H7 (cell line): ENCODE measurements at regions not wholly inside any gene's neighbourhood (a gene's known extent, or its start where the extent isn't known, plus 50 kb on each side); places are given as distances from the start of the nearest gene placed in this dataset.

ENCODE experiments used
- DNase-seq: peaks from one replicate; pipeline ENCODE4 v3.0.0; 2012
- H3K27me3 ChIP-seq: 2 replicates; pipeline ENCODE4 v1.6.0; 2011; ENCODE audit warnings: mild to moderate bottlenecking, low read length; ENCODE audit not compliant: control insufficient read depth, insufficient read depth
- H3K36me3 ChIP-seq: replicated peaks from 2 replicates; pipeline ENCODE4 v1.5.1; 2011; ENCODE audit warnings: low read length; ENCODE audit not compliant: control insufficient read depth, insufficient read depth
- H3K4me3 ChIP-seq: 2 replicates; pipeline ENCODE4 v1.5.1; 2011; ENCODE audit warnings: low read depth, mild to moderate bottlenecking, control low read depth, low read length, moderate library complexity; ENCODE audit not compliant: insufficient read depth

- no peak for DNase-seq
Observed at GRCh38 chr7:131019351-131019750, 285.3 kb upstream of the KLF14 start.

GRCh38 chr7:131020759-131021261 is 286.8 kb upstream of the KLF14 start:
- Histone ChIP-seq H3K36me3 (no peaks in the 10 kb centered on the region; the same call in 1 of the 2 replicates), H3K27me3 (no peaks in the 10 kb centered on the region), H3K4me3 (no peak overlapping the region)
- no peak for DNase-seq

More at GRCh38 chr7:131019351-131019750, 285.3 kb upstream of the KLF14 start:
- Histone ChIP-seq H3K27me3 (no peaks in the 10 kb centered on the region), H3K4me3 (no peak overlapping the region), H3K36me3 (no peaks in the 10 kb centered on the region; the same call in 1 of the 2 replicates)

DNA sequence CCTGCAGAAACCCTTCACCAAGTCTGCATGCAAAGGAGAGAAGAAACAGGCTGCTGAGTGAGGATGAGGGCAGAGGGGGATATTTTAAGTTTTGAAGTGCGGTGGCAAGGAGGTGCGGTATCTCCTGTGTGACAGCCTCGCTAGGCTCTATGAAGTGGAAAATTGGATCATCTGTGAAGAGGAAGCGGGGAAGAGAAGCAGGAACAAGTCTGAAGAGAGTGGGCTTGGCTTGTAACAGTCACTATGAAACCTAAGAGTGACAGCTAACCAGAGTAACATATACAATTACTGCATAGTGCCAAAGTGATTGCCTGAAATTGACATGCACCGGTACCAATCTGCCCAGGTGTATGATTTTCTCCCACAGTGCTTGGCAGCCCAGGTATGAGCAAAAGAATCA is 287.5 kb upstream of the KLF14 start:
- Histone ChIP-seq H3K27me3 (no peaks in the 10 kb centered on the region), H3K36me3 (no peaks in the 10 kb centered on the region; the same call in 1 of the 2 replicates), H3K4me3 (no peak overlapping the region)
- DNase-seq, result no peak

GRCh38 chr7:131021902-131022301 is 287.9 kb upstream of the KLF14 start:
- no peaks in the 10 kb centered on the region for H3K27me3 ChIP-seq
- DNase-seq, result no peak
- H3K4me3 ChIP-seq, result no peak overlapping the region
- H3K36me3 ChIP-seq, result no peaks in the 10 kb centered on the region; the same call in 1 of the 2 replicates

DNA sequence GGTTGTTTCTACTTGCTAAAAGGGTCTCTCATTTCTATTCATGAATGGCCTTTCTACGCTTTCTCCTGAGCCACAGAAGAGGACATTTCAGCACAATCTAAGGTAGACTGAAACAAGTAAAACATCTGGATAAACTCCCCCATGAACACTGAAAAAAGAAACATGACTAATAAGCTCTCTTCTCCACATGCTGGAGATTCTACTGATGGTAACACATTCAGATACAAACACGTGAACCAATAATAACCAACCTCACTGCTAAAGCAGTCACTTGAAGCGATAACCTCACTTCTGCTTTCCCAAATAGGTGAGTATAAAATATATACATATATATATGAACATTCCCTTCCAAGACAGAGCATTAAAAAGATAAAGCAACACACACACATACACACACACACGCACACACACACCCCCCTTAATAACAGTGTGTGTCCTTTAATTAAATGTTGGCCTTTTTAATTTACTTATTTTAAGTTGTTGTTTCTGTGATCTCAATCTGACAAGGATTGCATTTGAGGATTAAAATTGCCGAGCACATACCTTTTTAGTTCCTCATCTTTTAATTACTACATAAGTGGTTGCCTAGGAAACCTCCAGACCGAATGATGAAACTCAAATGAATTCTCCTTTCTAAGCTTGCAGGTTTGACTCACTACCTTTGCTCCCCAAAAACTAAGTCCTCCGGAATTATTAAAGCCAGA is 292.4 kb upstream of the KLF14 start:
- no peak for DNase-seq
- Histone ChIP-seq H3K36me3 (no peaks in the 10 kb centered on the region; the same call in 1 of the 2 replicates), H3K4me3 (no peak overlapping the region), H3K27me3 (no peaks in the 10 kb centered on the region)

GRCh38 chr7:131027287-131027773 is 293.3 kb upstream of the KLF14 start:
- DNase-seq, result peak; percentile 51
- no peak overlapping the region for H3K4me3 ChIP-seq
- no peaks in the 10 kb centered on the region for H3K27me3 ChIP-seq
- H3K36me3 ChIP-seq, result no peaks in the 10 kb centered on the region; the same call in 1 of the 2 replicates

DNA sequence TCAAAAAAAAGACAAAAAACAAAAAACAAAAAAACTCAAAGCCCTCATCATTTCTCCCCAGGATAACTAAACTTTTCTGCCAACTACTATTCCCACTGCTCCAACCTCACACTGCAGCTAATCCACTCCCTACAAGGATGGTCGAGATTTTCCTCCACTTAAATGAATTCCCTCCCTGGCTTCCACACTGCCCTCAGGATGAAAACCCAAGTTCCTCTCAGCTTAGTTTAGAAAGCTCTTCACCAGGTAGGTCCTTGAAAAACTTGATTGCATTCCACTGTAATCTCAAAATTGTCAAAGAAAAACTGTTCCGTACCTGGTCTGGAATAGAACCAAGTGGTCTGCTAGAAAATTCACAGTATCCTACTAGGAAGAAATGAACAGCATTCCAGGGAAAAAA is 294.3 kb upstream of the KLF14 start:
- H3K4me3 ChIP-seq, result no peak overlapping the region
- DNase-seq, result no peak
- no peaks in the 10 kb centered on the region for H3K27me3 ChIP-seq
- H3K36me3 ChIP-seq, result no peaks in the 10 kb centered on the region; the same call in 1 of the 2 replicates

GRCh38 chr7:131029002-131029401 is 295.0 kb upstream of the KLF14 start:
- Histone ChIP-seq H3K27me3 (no peaks in the 10 kb centered on the region), H3K4me3 (no peak overlapping the region), H3K36me3 (no peaks in the 10 kb centered on the region)
- no peak for DNase-seq

DNA sequence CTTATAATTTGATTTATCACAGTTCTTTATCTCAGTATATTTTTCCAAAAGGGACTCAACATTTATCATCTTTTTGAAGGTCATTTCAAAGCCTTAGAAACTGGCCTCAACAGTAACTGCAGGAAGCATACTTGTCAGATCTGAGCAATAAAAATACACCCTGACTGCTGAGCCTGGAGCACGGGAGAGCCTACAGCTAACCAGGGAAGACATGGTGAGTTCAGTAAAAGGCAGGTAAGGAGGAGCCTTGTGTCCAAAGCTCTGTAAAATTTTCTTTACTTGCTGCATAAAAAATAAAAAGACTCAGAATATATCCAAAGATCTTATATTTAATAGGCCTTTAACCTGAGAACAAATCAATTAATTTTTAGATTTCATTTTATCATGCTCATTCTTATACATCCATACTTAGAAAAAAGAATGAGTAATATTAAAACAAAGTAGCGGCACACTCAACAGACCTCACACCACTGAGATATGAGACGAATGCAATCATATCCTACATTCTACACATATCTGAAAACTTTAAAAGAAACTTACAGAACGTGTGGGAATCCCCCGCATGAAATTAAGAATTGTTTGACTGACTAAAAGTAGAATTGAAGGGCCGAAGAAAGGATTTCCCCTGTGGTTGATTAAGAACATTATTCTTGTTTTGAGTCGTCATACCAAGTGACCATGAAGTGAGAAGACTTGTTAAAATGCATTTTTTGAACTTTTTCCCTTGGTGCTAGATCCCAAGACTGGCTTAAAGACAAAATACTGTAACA is 296.4 kb upstream of the MKLN1 start:
- Histone ChIP-seq H3K4me3 (no peak overlapping the region), H3K36me3 (no peaks in the 10 kb centered on the region), H3K27me3 (no peaks in the 10 kb centered on the region)
- DNase-seq, result no peak

GRCh38 chr7:131032786-131033185 is 294.9 kb upstream of the MKLN1 start:
- no peak for DNase-seq
- Histone ChIP-seq H3K27me3 (no peaks in the 10 kb centered on the region), H3K4me3 (no peak overlapping the region), H3K36me3 (no peaks in the 10 kb centered on the region)

- Histone ChIP-seq H3K4me3 (no peak overlapping the region), H3K27me3 (no peaks in the 10 kb centered on the region), H3K36me3 (no peaks in the 10 kb centered on the region)
- DNase-seq, result no peak
Observed at GRCh38 chr7:131034166-131034881, 293.4 kb upstream of the MKLN1 start.

DNA sequence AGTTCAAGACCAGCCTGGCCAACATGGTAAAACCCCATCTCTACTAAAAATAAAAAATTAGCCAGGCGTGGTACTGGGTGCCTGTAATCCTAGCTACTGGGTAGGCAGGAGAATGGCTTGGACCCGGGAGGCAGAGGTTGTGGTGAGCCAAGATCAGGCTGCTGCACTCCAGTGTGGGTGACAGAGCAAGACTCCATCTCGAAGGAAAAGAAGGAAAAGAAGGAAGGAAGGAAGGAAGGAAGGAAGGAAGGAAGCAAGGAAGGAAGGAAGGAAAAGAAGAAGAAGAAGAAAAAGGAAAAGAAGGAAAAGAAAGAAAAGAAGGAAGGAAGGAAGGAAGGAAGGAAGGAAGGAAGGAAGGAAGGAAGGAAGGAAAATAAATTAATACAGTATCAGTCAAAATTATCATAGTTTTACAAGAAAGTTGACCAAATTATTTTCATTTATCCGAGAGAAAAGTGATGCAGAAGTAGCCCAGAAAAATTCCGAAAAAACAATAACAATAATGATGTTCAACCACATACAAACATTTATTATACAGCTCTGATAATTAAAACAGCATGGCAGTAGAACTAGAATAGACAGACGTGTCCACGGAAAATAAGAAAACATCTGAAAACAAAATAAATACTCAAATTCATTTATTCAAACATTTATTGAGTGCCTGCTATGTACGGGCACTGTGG is 292.4 kb upstream of the MKLN1 start:
- no peak for DNase-seq
- Histone ChIP-seq H3K36me3 (no peaks in the 10 kb centered on the region), H3K4me3 (no peak overlapping the region), H3K27me3 (no peaks in the 10 kb centered on the region)

DNA sequence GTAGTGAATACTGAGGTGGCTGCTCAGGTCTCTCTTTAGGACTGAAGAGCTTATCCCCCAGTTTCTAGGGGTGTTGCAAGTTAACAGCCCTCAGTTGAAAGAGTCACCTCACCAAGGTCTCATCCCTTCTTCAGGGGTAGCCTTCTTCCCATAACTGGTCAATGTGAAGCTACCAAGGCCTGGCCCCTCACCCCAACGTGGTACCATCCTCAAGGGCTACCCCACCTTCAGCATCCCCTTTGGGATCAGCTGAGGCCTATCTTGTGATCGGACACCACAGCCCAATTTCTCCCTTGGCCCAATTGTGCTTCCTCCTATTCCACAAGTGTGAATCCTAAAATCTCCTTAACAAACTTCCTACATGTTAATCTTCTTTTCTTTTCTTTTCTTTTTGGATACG is 289.5 kb upstream of the MKLN1 start:
- Histone ChIP-seq H3K4me3 (no peak overlapping the region), H3K27me3 (no peaks in the 10 kb centered on the region), H3K36me3 (no peaks in the 10 kb centered on the region)
- DNase-seq, result no peak

- Histone ChIP-seq H3K36me3 (no peaks in the 10 kb centered on the region), H3K4me3 (no peak overlapping the region), H3K27me3 (no peaks in the 10 kb centered on the region)
- no peak for DNase-seq
Observed at GRCh38 chr7:131039355-131039762, 288.3 kb upstream of the MKLN1 start.
